AG09319 (cell line): ENCODE measurements at regions not wholly inside any gene's neighbourhood (a gene's known extent, or its start where the extent isn't known, plus 50 kb on each side); places are given as distances from the start of the nearest gene placed in this dataset.

Source experiments
- DNase-seq: peaks from one replicate; pipeline ENCODE4 v3.0.0-alpha.2; 2010; ENCODE audit warnings: low read depth; ENCODE audit errors: extremely low read depth
- TF ChIP-seq, protein P1 (sequence below): IDR thresholded peaks from 2 replicates; pipeline ENCODE4 v1.5.1; 2011; ENCODE audit warnings: low read depth, mild to moderate bottlenecking, inconsistent platforms, low read length, moderate library complexity

DNA sequence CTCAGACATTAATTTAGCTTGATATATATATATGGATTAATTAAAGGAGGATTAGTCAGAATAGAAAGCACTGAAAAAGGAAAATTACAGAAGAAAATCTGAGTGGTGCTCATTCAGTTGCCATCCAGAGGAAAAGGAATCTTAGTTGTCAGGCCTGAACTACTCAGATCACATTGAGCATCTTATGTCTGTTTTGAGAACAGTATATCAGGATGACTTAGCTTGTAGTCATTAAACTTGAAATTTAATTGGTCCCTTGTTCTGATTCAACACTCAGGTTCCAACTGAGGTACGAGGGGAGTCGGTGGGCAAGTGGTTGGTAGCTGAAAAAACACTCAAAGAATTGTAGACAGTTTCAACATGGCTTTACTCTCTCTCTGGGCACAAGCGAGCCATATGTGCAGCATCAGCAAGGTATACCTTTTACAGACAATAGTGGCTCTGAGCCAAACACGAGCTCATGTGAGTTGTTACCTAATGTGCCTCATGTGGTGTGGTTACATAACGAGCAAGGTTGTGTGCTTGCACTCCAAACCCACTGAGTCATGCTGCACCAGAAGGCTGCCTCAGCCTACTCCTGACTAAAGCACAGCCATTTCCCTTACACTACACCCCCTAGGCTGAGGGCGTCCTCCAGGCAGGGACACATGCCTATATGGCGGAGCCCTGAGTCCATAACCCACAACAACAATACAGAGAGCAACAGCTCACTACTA lies 73.0 kb upstream of the HMGN3 start:
- TF ChIP-seq, protein P1, sequence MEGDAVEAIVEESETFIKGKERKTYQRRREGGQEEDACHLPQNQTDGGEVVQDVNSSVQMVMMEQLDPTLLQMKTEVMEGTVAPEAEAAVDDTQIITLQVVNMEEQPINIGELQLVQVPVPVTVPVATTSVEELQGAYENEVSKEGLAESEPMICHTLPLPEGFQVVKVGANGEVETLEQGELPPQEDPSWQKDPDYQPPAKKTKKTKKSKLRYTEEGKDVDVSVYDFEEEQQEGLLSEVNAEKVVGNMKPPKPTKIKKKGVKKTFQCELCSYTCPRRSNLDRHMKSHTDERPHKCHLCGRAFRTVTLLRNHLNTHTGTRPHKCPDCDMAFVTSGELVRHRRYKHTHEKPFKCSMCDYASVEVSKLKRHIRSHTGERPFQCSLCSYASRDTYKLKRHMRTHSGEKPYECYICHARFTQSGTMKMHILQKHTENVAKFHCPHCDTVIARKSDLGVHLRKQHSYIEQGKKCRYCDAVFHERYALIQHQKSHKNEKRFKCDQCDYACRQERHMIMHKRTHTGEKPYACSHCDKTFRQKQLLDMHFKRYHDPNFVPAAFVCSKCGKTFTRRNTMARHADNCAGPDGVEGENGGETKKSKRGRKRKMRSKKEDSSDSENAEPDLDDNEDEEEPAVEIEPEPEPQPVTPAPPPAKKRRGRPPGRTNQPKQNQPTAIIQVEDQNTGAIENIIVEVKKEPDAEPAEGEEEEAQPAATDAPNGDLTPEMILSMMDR: no peak
- no peak for DNase-seq

DNA sequence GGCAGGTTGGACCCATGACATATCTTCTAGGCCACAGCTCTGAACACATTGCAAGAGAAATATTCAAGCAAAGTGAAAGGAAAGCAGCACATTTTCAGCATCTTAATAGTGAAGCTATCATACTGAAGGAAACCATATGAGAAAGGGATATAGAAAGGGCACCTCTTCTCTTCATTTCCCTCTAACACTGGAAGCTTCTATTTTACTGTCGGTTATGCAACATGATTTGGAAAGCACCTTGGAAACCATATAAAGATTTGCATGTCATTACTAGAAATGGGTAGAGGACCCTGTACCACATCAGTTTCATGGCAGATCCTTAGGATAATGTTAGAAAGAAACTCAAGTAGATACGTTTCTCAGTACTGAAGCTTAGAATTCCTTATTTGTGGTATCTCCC lies 70.5 kb upstream of the HMGN3 start:
- TF ChIP-seq, protein P1: no peak
- DNase-seq: no peak

DNA sequence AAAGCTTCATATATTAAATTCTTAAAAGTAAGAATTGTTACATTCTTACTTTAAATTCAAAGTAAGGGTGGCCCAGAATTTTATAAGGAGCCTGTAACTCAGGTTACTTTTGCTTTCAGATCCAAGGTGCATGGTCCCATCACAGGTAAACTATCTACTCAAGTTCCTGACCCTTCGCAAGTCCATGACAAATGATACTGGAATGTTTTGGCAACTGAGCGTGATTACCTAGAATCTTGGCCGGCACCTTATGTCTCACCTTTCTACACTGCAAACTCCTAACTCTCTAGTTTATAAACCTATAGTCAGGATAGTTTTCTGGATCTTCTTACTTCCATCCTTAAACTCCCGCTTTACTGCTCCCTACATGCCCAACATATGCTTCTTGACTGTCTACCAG lies 67.9 kb upstream of the HMGN3 start:
- TF ChIP-seq, protein P1: no peak
- DNase-seq: no peak

DNA sequence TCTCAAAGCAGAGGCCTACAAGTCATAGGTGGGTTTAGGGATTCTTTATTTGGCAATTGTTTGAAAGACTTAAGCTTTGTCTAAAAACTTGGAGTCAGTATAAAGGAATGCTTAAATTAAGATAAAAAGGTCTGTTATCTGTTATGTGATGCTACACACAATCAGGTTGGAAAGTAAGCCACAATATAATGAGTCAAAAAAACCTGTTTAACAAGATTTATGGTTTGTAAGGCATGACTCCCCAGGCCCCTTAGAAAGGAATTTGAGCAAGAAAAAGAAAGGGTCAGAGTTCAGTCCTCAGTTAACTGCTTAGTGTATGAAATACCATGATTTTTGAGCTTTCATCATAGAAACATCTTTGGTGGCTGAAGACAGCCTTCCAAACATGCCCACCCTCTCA lies 66.8 kb upstream of the HMGN3 start:
- TF ChIP-seq, protein P1: no peak
- DNase-seq: no peak

DNA sequence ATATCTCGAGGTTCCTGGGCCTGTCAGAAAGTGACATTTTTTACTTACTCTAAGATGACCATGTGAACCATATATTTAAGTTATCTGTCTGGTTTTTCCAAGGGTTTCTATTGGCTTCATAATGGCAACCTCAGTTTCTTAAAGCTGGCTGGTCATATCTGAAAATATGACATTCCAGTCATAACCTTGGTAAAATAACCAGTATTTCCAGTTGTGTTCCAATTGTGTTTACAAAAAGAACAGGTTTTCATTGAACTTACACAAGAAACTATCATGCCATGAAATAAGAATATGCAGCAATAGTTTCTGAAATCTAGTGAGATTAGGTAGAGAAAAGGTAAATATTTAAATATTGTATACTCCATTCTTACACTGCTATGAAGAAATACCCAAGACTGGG lies 61.7 kb upstream of the HMGN3 start:
- TF ChIP-seq, protein P1: no peak
- DNase-seq: no peak
